HUES48 (cell line): ENCODE measurements at regions not wholly inside any gene's neighbourhood (a gene's known extent, or its start where the extent isn't known, plus 50 kb on each side); places are given as distances from the start of the nearest gene placed in this dataset.

Source experiments
- H3K27ac ChIP-seq: one replicate; pipeline ENCODE4 v1.7.0; 2013; ENCODE audit warnings: low read depth, low read length, inconsistent platforms
- H3K27me3 ChIP-seq: 2 replicates; pipeline ENCODE4 v1.6.1; 2013; ENCODE audit warnings: mild to moderate bottlenecking, low read length; ENCODE audit not compliant: control insufficient read depth, insufficient read depth
- H3K36me3 ChIP-seq: 2 replicates; pipeline ENCODE4 v1.6.1; 2013; ENCODE audit warnings: low read length; ENCODE audit not compliant: control insufficient read depth, insufficient read depth
- H3K4me1 ChIP-seq: 2 replicates; pipeline ENCODE4 v1.6.1; 2013; ENCODE audit warnings: mild to moderate bottlenecking, low read length; ENCODE audit not compliant: control insufficient read depth, insufficient read depth
- H3K4me3 ChIP-seq: 2 replicates; pipeline ENCODE4 v1.5.1; 2013; ENCODE audit warnings: mild to moderate bottlenecking, low read depth, low read length
- H3K9ac ChIP-seq: 2 replicates; pipeline ENCODE4 v1.6.1; 2013; ENCODE audit warnings: mild to moderate bottlenecking, low read depth, low read length, moderate library complexity
- H3K9me3 ChIP-seq: 2 replicates; pipeline ENCODE4 v1.6.1; 2013; ENCODE audit warnings: low read length; ENCODE audit not compliant: control insufficient read depth, insufficient read depth

- peaks cover 3% of the 10 kb centered on the region; the same call in 1 of the 2 replicates for H3K4me1 ChIP-seq
- H3K27me3 ChIP-seq = no peaks in the 10 kb centered on the region
- no peak overlapping the region for H3K4me3 ChIP-seq
- no peaks in the 10 kb centered on the region for H3K9me3 ChIP-seq
- no peaks in the 10 kb centered on the region for H3K36me3 ChIP-seq
- H3K27ac ChIP-seq = no peak overlapping the region
- no peak overlapping the region for H3K9ac ChIP-seq
Measured at GRCh38 chr7:17521437-17521836, 223.0 kb downstream of the AHR start.

- no peaks in the 10 kb centered on the region for H3K27me3 ChIP-seq
- no peaks in the 10 kb centered on the region for H3K36me3 ChIP-seq
- no peaks in the 10 kb centered on the region for H3K9me3 ChIP-seq
- H3K27ac ChIP-seq = no peak overlapping the region
- H3K4me3 ChIP-seq = no peak overlapping the region
- H3K9ac ChIP-seq = no peak overlapping the region
- peaks cover 3% of the 10 kb centered on the region; the same call in 1 of the 2 replicates for H3K4me1 ChIP-seq
Measured at GRCh38 chr7:17523813-17524739, 225.6 kb downstream of the AHR start.

GRCh38 chr7:17524746-17525145 is 226.3 kb downstream of the AHR start:
- Histone ChIP-seq H3K9ac (no peak overlapping the region), H3K9me3 (no peaks in the 10 kb centered on the region), H3K4me1 (peaks cover 3% of the 10 kb centered on the region; the same call in 1 of the 2 replicates), H3K36me3 (no peaks in the 10 kb centered on the region), H3K27me3 (no peaks in the 10 kb centered on the region), H3K27ac (no peak overlapping the region), H3K4me3 (no peak overlapping the region)

GRCh38 chr7:17526621-17527020 is 228.2 kb downstream of the AHR start:
- H3K9ac ChIP-seq = no peak overlapping the region
- no peak overlapping the region for H3K4me3 ChIP-seq
- no peaks in the 10 kb centered on the region for H3K36me3 ChIP-seq
- H3K4me1 ChIP-seq = peaks cover 8% of the 10 kb centered on the region
- no peaks in the 10 kb centered on the region for H3K9me3 ChIP-seq
- no peaks in the 10 kb centered on the region for H3K27me3 ChIP-seq
- no peak overlapping the region for H3K27ac ChIP-seq

- Histone ChIP-seq H3K27ac (no peak overlapping the region), H3K9ac (no peak overlapping the region), H3K27me3 (no peaks in the 10 kb centered on the region), H3K9me3 (no peaks in the 10 kb centered on the region), H3K4me3 (no peak overlapping the region), H3K4me1 (peaks cover 8% of the 10 kb centered on the region), H3K36me3 (no peaks in the 10 kb centered on the region)
Measured at GRCh38 chr7:17528636-17529035, 230.2 kb downstream of the AHR start.

- Histone ChIP-seq H3K4me3 (no peak overlapping the region), H3K27me3 (no peaks in the 10 kb centered on the region), H3K27ac (peak overlapping the region; percentile 6), H3K4me1 (peaks cover 5% of the 10 kb centered on the region), H3K9ac (no peak overlapping the region), H3K9me3 (no peaks in the 10 kb centered on the region), H3K36me3 (no peaks in the 10 kb centered on the region)
Measured at GRCh38 chr7:17530244-17530643, 231.8 kb downstream of the AHR start.

GRCh38 chr7:17530741-17531421 is 232.4 kb downstream of the AHR start:
- Histone ChIP-seq H3K4me1 (peaks cover 5% of the 10 kb centered on the region), H3K27ac (no peak overlapping the region), H3K36me3 (no peaks in the 10 kb centered on the region)

GRCh38 chr7:17532861-17533404 is 234.5 kb downstream of the AHR start:
- no peaks in the 10 kb centered on the region for H3K27me3 ChIP-seq
- no peak overlapping the region for H3K27ac ChIP-seq
- H3K9ac ChIP-seq = no peak overlapping the region
- no peaks in the 10 kb centered on the region for H3K9me3 ChIP-seq
- no peak overlapping the region for H3K4me3 ChIP-seq
- no peaks in the 10 kb centered on the region for H3K36me3 ChIP-seq
- H3K4me1 ChIP-seq = peaks cover 5% of the 10 kb centered on the region

More at GRCh38 chr7:17530741-17531421, 232.4 kb downstream of the AHR start:
- Histone ChIP-seq H3K4me3 (no peak overlapping the region), H3K27me3 (no peaks in the 10 kb centered on the region), H3K9me3 (no peaks in the 10 kb centered on the region), H3K9ac (no peak overlapping the region)

- Histone ChIP-seq H3K27me3 (no peaks in the 10 kb centered on the region), H3K36me3 (no peaks in the 10 kb centered on the region), H3K4me3 (no peak overlapping the region), H3K9ac (no peak overlapping the region), H3K27ac (no peak overlapping the region), H3K4me1 (peaks cover 5% of the 10 kb centered on the region), H3K9me3 (no peaks in the 10 kb centered on the region)
Measured at GRCh38 chr7:17534348-17534747, 235.9 kb downstream of the AHR start.

- no peaks in the 10 kb centered on the region for H3K9me3 ChIP-seq
- H3K4me1 ChIP-seq = no peaks in the 10 kb centered on the region; the same call in 1 of the 2 replicates
- H3K4me3 ChIP-seq = no peak overlapping the region
- no peaks in the 10 kb centered on the region for H3K27me3 ChIP-seq
- no peak overlapping the region for H3K9ac ChIP-seq
- no peaks in the 10 kb centered on the region for H3K36me3 ChIP-seq
- H3K27ac ChIP-seq = no peak overlapping the region
Measured at GRCh38 chr7:17535776-17536175, 237.3 kb downstream of the AHR start.

- Histone ChIP-seq H3K9ac (no peak overlapping the region), H3K9me3 (no peaks in the 10 kb centered on the region), H3K4me3 (no peak overlapping the region), H3K4me1 (no peaks in the 10 kb centered on the region), H3K36me3 (no peaks in the 10 kb centered on the region), H3K27me3 (no peaks in the 10 kb centered on the region), H3K27ac (no peak overlapping the region)
Measured at GRCh38 chr7:17544401-17544800, 245.9 kb downstream of the AHR start.
